IMR-90 (cell line): ENCODE measurements at regions not wholly inside any gene's neighbourhood (a gene's known extent, or its start where the extent isn't known, plus 50 kb on each side); places are given as distances from the start of the nearest gene placed in this dataset.

Source experiments
- ATAC-seq: fragments of 200-7000 bp; cut with Tn5 transposase; 2 replicates; pipeline ENCODE4 v1.9.1; 2020; ENCODE audit warnings: low read depth, mild to moderate bottlenecking, moderate library complexity
- BruUV-seq: library from RNA; stranded (reverse); fragments of 400-500 nt; replicated peaks from 2 replicates; lab custom pipeline; 2021; lab: Mats Ljungman, UMichigan
- CTCF ChIA-PET: fragments of 300-600 bp; formaldehyde crosslinking; extraction: SDS; loops from one replicate; lab custom pipeline; 2021; ENCODE audit warnings: antibody characterized with exemption; lab: Yijun Ruan, JAX
- POLR2A ChIA-PET: fragments of 300-600 bp; sonication (Branson Sonifier 250); formaldehyde crosslinking; loops from one replicate; lab custom pipeline; 2022; ENCODE audit warnings: antibody characterized with exemption; ENCODE audit not compliant: unreplicated experiment; lab: Charles Lee
- DNase-seq: peaks from one replicate; pipeline ENCODE4 v3.0.0; 2013
- H2AFZ ChIP-seq: replicated peaks from 2 replicates; pipeline ENCODE3; 2013; ENCODE audit warnings: low read length, mild to moderate bottlenecking; ENCODE audit not compliant: poor library complexity
- H2AK5ac ChIP-seq: 2 replicates; pipeline ENCODE4 v1.6.1; 2013; ENCODE audit warnings: low read depth, low read length, inconsistent platforms
- H2AK9ac ChIP-seq: replicated peaks from 2 replicates; pipeline ENCODE3; 2013; ENCODE audit warnings: mild to moderate bottlenecking, low read depth, low read length, moderate library complexity; ENCODE audit not compliant: poor library complexity
- H2BK120ac ChIP-seq: 2 replicates; pipeline ENCODE4 v1.6.1; 2013; ENCODE audit warnings: low read depth, low read length, inconsistent platforms
- H2BK15ac ChIP-seq: 3 replicates; pipeline ENCODE4 v1.6.1; 2013; ENCODE audit warnings: low read depth, low read length, inconsistent platforms
- H2BK20ac ChIP-seq: 2 replicates; pipeline ENCODE4 v1.6.1; 2013; ENCODE audit warnings: low read depth, mild to moderate bottlenecking, inconsistent platforms, low read length, moderate library complexity
- H2BK5ac ChIP-seq: 2 replicates; pipeline ENCODE4 v1.6.1; 2013; ENCODE audit warnings: mild to moderate bottlenecking, low read depth, low read length, inconsistent platforms; ENCODE audit not compliant: poor library complexity, severe bottlenecking
- H3K14ac ChIP-seq: replicated peaks from 2 replicates; pipeline ENCODE4 v1.6.1; 2013; ENCODE audit warnings: low read depth, low read length, inconsistent platforms
- H3K18ac ChIP-seq: 2 replicates; pipeline ENCODE4 v1.6.1; 2013; ENCODE audit warnings: low read depth, low read length, control low read depth
- H3K23ac ChIP-seq: 2 replicates; pipeline ENCODE4 v1.6.1; 2013; ENCODE audit warnings: low read depth, low read length, inconsistent platforms
- H3K27ac ChIP-seq: 2 replicates; pipeline ENCODE4 v1.5.1; 2013; ENCODE audit warnings: mild to moderate bottlenecking, control low read depth, low read length; ENCODE audit not compliant: insufficient read depth
- H3K27me3 ChIP-seq: 2 replicates; pipeline ENCODE4 v1.6.1; 2013; ENCODE audit warnings: low read length; ENCODE audit not compliant: control insufficient read depth, insufficient read depth
- H3K36me3 ChIP-seq: 2 replicates; pipeline ENCODE4 v1.6.1; 2013; ENCODE audit warnings: low read length, mixed read lengths; ENCODE audit not compliant: control insufficient read depth, insufficient read depth
- H3K4ac ChIP-seq: 2 replicates; pipeline ENCODE4 v1.6.1; 2013; ENCODE audit warnings: low read depth, low read length, inconsistent platforms
- H3K4me1 ChIP-seq: 2 replicates; pipeline ENCODE4 v1.6.1; 2013; ENCODE audit warnings: low read length, mixed read lengths; ENCODE audit not compliant: control insufficient read depth, insufficient read depth
- H3K4me2 ChIP-seq: 2 replicates; pipeline ENCODE4 v1.6.1; 2013; ENCODE audit warnings: low read depth, mild to moderate bottlenecking, control low read depth, low read length, moderate library complexity
- H3K4me3 ChIP-seq: 2 replicates; pipeline ENCODE4 v1.5.1; 2013; ENCODE audit warnings: low read depth, mild to moderate bottlenecking, control low read depth, low read length, moderate library complexity; ENCODE audit not compliant: insufficient read depth
- H3K56ac ChIP-seq: 2 replicates; pipeline ENCODE4 v1.6.1; 2013; ENCODE audit warnings: low read length, inconsistent platforms; ENCODE audit not compliant: insufficient read depth; ENCODE audit errors: extremely low read depth
- H3K79me1 ChIP-seq, 2 experiments: 2 replicates each; pipeline ENCODE4 v1.6.1; 2013; ENCODE audit warnings: low read length in 2 of 2, inconsistent platforms in 1 of 2, low read depth in 1 of 2
- H3K9ac ChIP-seq: 2 replicates; pipeline ENCODE4 v1.6.1; 2013; ENCODE audit warnings: low read depth, low read length, control low read depth
- H3K9me1 ChIP-seq: 2 replicates; pipeline ENCODE4 v1.6.1; 2013; ENCODE audit warnings: low read length, inconsistent platforms; ENCODE audit not compliant: insufficient read depth
- H3K9me3 ChIP-seq: 2 replicates; pipeline ENCODE4 v1.6.1; 2013; ENCODE audit warnings: low read length; ENCODE audit not compliant: control insufficient read depth, insufficient read depth
- H4K20me1 ChIP-seq: 2 replicates; pipeline ENCODE4 v1.6.1; 2013; ENCODE audit warnings: low read length, inconsistent platforms; ENCODE audit not compliant: insufficient read depth
- H4K5ac ChIP-seq: 2 replicates; pipeline ENCODE4 v1.6.1; 2013; ENCODE audit warnings: mild to moderate bottlenecking, low read depth, low read length, control low read depth
- H4K8ac ChIP-seq, 2 experiments: 2 replicates each; pipeline ENCODE4 v1.6.1; 2013; ENCODE audit warnings: low read depth in 2 of 2, low read length in 2 of 2, control low read depth in 1 of 2, inconsistent platforms in 1 of 2
- H4K91ac ChIP-seq: 2 replicates; pipeline ENCODE4 v1.6.1; 2013; ENCODE audit warnings: low read depth, low read length, inconsistent platforms; ENCODE audit not compliant: insufficient read depth
- BHLHE40 ChIP-seq: fragments of 150-350 bp; IDR thresholded peaks from 2 replicates; pipeline ENCODE4 v1.6.1; 2016; ENCODE audit warnings: mild to moderate bottlenecking, low read depth, low read length
- CEBPB ChIP-seq: IDR thresholded peaks from 2 replicates; pipeline ENCODE4 v1.6.1; 2012; ENCODE audit warnings: low read depth, low read length, improper control_type of control experiment
- CHD1 ChIP-seq: IDR thresholded peaks from 2 replicates; pipeline ENCODE4 v1.6.1; 2012; ENCODE audit warnings: low read depth, low read length, improper control_type of control experiment
- FOS ChIP-seq: fragments of 150-350 bp; IDR thresholded peaks from 2 replicates; pipeline ENCODE4 v1.6.1; 2016; ENCODE audit warnings: low read depth, low read length
- MAFK ChIP-seq: IDR thresholded peaks from 2 replicates; pipeline ENCODE4 v1.6.1; 2012; ENCODE audit warnings: low read depth, low read length, improper control_type of control experiment
- MXI1 ChIP-seq: IDR thresholded peaks from 2 replicates; pipeline ENCODE4 v1.6.1; 2012; ENCODE audit warnings: low read depth, mild to moderate bottlenecking, low read length, moderate library complexity, borderline replicate concordance
- NFE2L2 ChIP-seq: fragments of 150-350 bp; IDR thresholded peaks from 2 replicates; pipeline ENCODE4 v1.6.1; 2016; ENCODE audit warnings: low read depth, mild to moderate bottlenecking, low read length
- POLR2A ChIP-seq: IDR thresholded peaks from 2 replicates; pipeline ENCODE4 v1.6.1; 2012; ENCODE audit warnings: mild to moderate bottlenecking, low read depth, low read length
- RAD21 ChIP-seq: IDR thresholded peaks from 2 replicates; pipeline ENCODE4 v1.6.1; 2012; ENCODE audit warnings: low read length, improper control_type of control experiment
- RCOR1 ChIP-seq: IDR thresholded peaks from 2 replicates; pipeline ENCODE4 v1.6.1; 2012; ENCODE audit warnings: mild to moderate bottlenecking, low read length, improper control_type of control experiment; ENCODE audit not compliant: insufficient replicate concordance
- RFX5 ChIP-seq: IDR thresholded peaks from 2 replicates; pipeline ENCODE4 v1.8.0; 2012; ENCODE audit warnings: low read depth, mild to moderate bottlenecking, low read length, moderate library complexity
- SMC3 ChIP-seq: fragments of 150-350 bp; IDR thresholded peaks from 2 replicates; pipeline ENCODE4 v1.6.1; 2016; ENCODE audit warnings: low read depth, mild to moderate bottlenecking, antibody characterized with exemption, low read length, moderate library complexity
- dilution Hi-C: fragments of 300-500 bp; cut with HindIII; formaldehyde crosslinking; loops from one replicate; pipeline ENCODE4 v1.14.3; 2018; ENCODE audit warnings: low sequenced_read_pairs; ENCODE audit not compliant: unreplicated experiment
- in situ Hi-C: fragments of 300-500 bp; cut with MboI; formaldehyde crosslinking; loops from 3 replicates; pipeline ENCODE4 v1.14.3; 2019; ENCODE audit warnings: low sequenced_read_pairs, inconsistent platforms, mixed read lengths
- intact Hi-C: fragments of 100-400 bp; cut with micrococcal nuclease; formaldehyde crosslinking; loops from 2 replicates; pipeline ENCODE4 v1.10.0; 2022
- TF ChIP-seq, protein P1 (sequence below): fragments of 150-350 bp; IDR thresholded peaks from 2 replicates; pipeline ENCODE4 v1.6.1; 2016; ENCODE audit warnings: low read depth, mild to moderate bottlenecking, low read length, moderate library complexity, borderline replicate concordance
- TF ChIP-seq, protein P2 (sequence below): conservative IDR thresholded peaks from 2 replicates; pipeline ENCODE4 v1.5.1; 2012; ENCODE audit warnings: mild to moderate bottlenecking, low read depth, low read length, improper control_type of control experiment

GRCh38 chr5:66520854-66521253 lies 75.3 kb upstream of the MAST4 start:
- H3K9me3 ChIP-seq: no peaks in the 10 kb centered on the region
- H3K4me3 ChIP-seq: no peak overlapping the region

More at GRCh38 chr5:66520854-66521253, 75.3 kb upstream of the MAST4 start:
- H4K8ac ChIP-seq: no peak overlapping the region
- intact Hi-C loops (no loop called here), in situ Hi-C loops (no loop called here), dilution Hi-C loops (no loop called here)
- no peaks in the 10 kb centered on the region for H3K36me3 ChIP-seq
- no peak overlapping the region for H2BK5ac ChIP-seq
- no peaks in the 10 kb centered on the region for H4K20me1 ChIP-seq
- H3K4me1 ChIP-seq: no peaks in the 10 kb centered on the region
- ATAC-seq (no peak), DNase-seq (no peak)
- no peak overlapping the region for H3K56ac ChIP-seq
- H3K23ac ChIP-seq: no peak overlapping the region
- H3K14ac ChIP-seq: no peak overlapping the region
- no peak overlapping the region for H3K27ac ChIP-seq
- TF ChIP-seq, protein P1, sequence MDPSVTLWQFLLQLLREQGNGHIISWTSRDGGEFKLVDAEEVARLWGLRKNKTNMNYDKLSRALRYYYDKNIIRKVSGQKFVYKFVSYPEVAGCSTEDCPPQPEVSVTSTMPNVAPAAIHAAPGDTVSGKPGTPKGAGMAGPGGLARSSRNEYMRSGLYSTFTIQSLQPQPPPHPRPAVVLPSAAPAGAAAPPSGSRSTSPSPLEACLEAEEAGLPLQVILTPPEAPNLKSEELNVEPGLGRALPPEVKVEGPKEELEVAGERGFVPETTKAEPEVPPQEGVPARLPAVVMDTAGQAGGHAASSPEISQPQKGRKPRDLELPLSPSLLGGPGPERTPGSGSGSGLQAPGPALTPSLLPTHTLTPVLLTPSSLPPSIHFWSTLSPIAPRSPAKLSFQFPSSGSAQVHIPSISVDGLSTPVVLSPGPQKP: no peak
- TF ChIP-seq FOS (no peak), MAFK (no peak), CHD1 (no peak), RCOR1 (no peak), RFX5 (no peak), RAD21 (no peak), POLR2A (no peak), SMC3 (no peak), BHLHE40 (no peak), NFE2L2 (no peak), MXI1 (no peak), CEBPB (no peak)
- TF ChIP-seq, protein P2, sequence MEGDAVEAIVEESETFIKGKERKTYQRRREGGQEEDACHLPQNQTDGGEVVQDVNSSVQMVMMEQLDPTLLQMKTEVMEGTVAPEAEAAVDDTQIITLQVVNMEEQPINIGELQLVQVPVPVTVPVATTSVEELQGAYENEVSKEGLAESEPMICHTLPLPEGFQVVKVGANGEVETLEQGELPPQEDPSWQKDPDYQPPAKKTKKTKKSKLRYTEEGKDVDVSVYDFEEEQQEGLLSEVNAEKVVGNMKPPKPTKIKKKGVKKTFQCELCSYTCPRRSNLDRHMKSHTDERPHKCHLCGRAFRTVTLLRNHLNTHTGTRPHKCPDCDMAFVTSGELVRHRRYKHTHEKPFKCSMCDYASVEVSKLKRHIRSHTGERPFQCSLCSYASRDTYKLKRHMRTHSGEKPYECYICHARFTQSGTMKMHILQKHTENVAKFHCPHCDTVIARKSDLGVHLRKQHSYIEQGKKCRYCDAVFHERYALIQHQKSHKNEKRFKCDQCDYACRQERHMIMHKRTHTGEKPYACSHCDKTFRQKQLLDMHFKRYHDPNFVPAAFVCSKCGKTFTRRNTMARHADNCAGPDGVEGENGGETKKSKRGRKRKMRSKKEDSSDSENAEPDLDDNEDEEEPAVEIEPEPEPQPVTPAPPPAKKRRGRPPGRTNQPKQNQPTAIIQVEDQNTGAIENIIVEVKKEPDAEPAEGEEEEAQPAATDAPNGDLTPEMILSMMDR: no peak
- BruUV-seq: no TSS peak
- POLR2A ChIA-PET: no interaction called here
- H3K9me1 ChIP-seq: no peaks in the 10 kb centered on the region
- H4K91ac ChIP-seq: no peak overlapping the region
- H3K18ac ChIP-seq: no peak overlapping the region
- no peak overlapping the region for H2BK15ac ChIP-seq
- H2BK120ac ChIP-seq: no peak overlapping the region
- H3K79me1 ChIP-seq: no peaks in the 10 kb centered on the region
- CTCF ChIA-PET: interaction anchor here (0.7 kb wide), 1 partner anchor 9 kb away, joined by 4 read pairs; no protein-coding TSS in a partner anchor
- no peak overlapping the region for H2AK5ac ChIP-seq
- H4K5ac ChIP-seq: no peak overlapping the region
- no peak overlapping the region for H3K4me2 ChIP-seq
- H3K9ac ChIP-seq: no peak overlapping the region
- H2AK9ac ChIP-seq: no peak overlapping the region
- H2AFZ ChIP-seq: no peak overlapping the region
- H3K4ac ChIP-seq: no peak overlapping the region
- no peaks in the 10 kb centered on the region for H3K27me3 ChIP-seq
- H2BK20ac ChIP-seq: no peak overlapping the region
